MCF 10A (cell line): ENCODE measurements at regions not wholly inside any gene's neighbourhood (a gene's known extent, or its start where the extent isn't known, plus 50 kb on each side); places are given as distances from the start of the nearest gene placed in this dataset.

Experiments used
- BruUV-seq: library from RNA; stranded (reverse); fragments of 400-500 nt; replicated peaks from 2 replicates; lab custom pipeline; 2021; lab: Mats Ljungman, UMichigan
- CTCF ChIA-PET: fragments of 300-600 bp; sonication (Branson Sonifier 250); formaldehyde crosslinking; extraction: SDS; loops from one replicate; lab custom pipeline; 2021; ENCODE audit warnings: antibody characterized with exemption, inconsistent platforms; lab: Yijun Ruan, JAX
- POLR2A ChIA-PET: fragments of 300-600, 350-650 bp; sonication (Branson Sonifier 250); formaldehyde crosslinking; extraction: SDS; loops from one replicate; lab custom pipeline; 2020; ENCODE audit warnings: antibody characterized with exemption, inconsistent platforms; lab: Yijun Ruan, JAX
- DNase-seq: peaks from one replicate; pipeline ENCODE4 v3.0.0-alpha.2; 2018; ENCODE audit not compliant: unreplicated experiment
- H3K27ac Mint-ChIP-seq: one replicate; pipeline ENCODE4 v1.8.0; 2022; ENCODE audit warnings: mild to moderate bottlenecking, low read depth, mixed read lengths; ENCODE audit not compliant: unreplicated experiment
- H3K27me3 Mint-ChIP-seq: one replicate; pipeline ENCODE4 v1.8.0; 2022; ENCODE audit warnings: mixed read lengths; ENCODE audit not compliant: insufficient read depth, unreplicated experiment
- H3K36me3 Mint-ChIP-seq: one replicate; pipeline ENCODE4 v1.8.0; 2022; ENCODE audit warnings: mild to moderate bottlenecking, moderate library complexity, mixed read lengths; ENCODE audit not compliant: insufficient read depth, unreplicated experiment
- H3K4me1 Mint-ChIP-seq: one replicate; pipeline ENCODE4 v1.8.0; 2022; ENCODE audit warnings: mixed read lengths; ENCODE audit not compliant: insufficient read depth, unreplicated experiment
- H3K4me3 Mint-ChIP-seq: one replicate; pipeline ENCODE4 v1.8.0; 2022; ENCODE audit warnings: mild to moderate bottlenecking, moderate library complexity, mixed read lengths; ENCODE audit not compliant: unreplicated experiment
- H3K9me3 Mint-ChIP-seq: one replicate; pipeline ENCODE4 v1.8.0; 2022; ENCODE audit warnings: mixed read lengths; ENCODE audit not compliant: unreplicated experiment
- intact Hi-C: fragments of 100-400 bp; cut with micrococcal nuclease; formaldehyde crosslinking; loops from 2 replicates; pipeline ENCODE4 v1.14.1; 2022
- TF ChIP-seq, protein P1 (sequence below): fragments of 200-600 bp; IDR thresholded peaks from one replicate; pipeline ENCODE4 v1.8.0; 2022; ENCODE audit warnings: antibody characterized with exemption, mild to moderate bottlenecking; ENCODE audit not compliant: unreplicated experiment

DNA sequence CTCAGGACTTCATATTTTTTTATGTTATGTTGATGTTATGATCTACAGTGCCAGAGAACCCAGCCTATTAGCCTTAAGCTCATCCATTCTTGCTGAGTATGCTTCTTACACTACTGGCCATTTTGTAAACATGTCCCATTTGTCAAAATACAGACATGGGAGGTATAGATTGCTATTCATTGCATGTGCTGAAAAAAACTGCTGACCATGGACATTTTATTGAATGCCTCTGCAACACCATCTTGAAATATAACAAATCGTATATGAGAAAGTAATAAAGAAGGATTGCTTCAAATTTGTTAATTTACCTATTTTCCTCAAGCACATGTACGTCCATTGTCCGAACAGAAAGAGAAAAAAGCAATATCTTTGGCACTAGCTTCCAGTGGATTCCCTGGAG is 91.5 kb upstream of the FAM47A start:
- Mint-ChIP-seq H3K36me3 (no peaks in the 10 kb centered on the region), H3K4me1 (no peaks in the 10 kb centered on the region), H3K27me3 (no peaks in the 10 kb centered on the region), H3K4me3 (no peak overlapping the region), H3K27ac (no peak overlapping the region), H3K9me3 (no peaks in the 10 kb centered on the region)
- no peak for DNase-seq
- CTCF ChIA-PET = interaction anchor here (0.6 to 0.9 kb wide), 2 partner anchors 15 to 17 kb away, joined by 3 read pairs; no protein-coding TSS in a partner anchor
- TF ChIP-seq, protein P1, sequence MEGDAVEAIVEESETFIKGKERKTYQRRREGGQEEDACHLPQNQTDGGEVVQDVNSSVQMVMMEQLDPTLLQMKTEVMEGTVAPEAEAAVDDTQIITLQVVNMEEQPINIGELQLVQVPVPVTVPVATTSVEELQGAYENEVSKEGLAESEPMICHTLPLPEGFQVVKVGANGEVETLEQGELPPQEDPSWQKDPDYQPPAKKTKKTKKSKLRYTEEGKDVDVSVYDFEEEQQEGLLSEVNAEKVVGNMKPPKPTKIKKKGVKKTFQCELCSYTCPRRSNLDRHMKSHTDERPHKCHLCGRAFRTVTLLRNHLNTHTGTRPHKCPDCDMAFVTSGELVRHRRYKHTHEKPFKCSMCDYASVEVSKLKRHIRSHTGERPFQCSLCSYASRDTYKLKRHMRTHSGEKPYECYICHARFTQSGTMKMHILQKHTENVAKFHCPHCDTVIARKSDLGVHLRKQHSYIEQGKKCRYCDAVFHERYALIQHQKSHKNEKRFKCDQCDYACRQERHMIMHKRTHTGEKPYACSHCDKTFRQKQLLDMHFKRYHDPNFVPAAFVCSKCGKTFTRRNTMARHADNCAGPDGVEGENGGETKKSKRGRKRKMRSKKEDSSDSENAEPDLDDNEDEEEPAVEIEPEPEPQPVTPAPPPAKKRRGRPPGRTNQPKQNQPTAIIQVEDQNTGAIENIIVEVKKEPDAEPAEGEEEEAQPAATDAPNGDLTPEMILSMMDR = no peak
- intact Hi-C loops = no loop called here
- POLR2A ChIA-PET = no interaction called here
- no TSS peak for BruUV-seq

DNA sequence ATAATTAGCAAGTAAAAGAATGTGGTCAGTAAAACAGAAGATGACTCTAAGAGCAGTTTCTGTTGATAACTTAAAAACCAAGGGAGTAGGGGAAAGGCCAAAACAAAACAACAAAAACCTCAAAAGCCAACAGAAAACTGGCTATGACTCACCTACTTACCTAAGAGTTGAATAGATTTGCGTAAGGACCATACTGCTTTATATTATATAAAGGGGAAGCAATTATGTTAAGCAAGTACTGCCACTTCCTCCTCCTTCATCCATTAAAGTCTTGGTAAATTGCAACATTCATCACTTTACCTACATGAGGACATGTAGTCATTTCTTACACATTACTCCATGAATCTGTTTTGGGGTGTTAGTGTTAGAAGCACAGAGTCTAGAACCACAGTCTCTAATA is 85.9 kb upstream of the FAM47A start:
- POLR2A ChIA-PET = no interaction called here
- BruUV-seq = no TSS peak
- peak; percentile 67 for DNase-seq
- no peaks in the 10 kb centered on the region for H3K27me3 Mint-ChIP-seq
- TF ChIP-seq, protein P1 = no peak
- peaks cover 15% of the 10 kb centered on the region for H3K9me3 Mint-ChIP-seq
- no peaks in the 10 kb centered on the region for H3K36me3 Mint-ChIP-seq
- H3K4me3 Mint-ChIP-seq = no peak overlapping the region
- CTCF ChIA-PET = no interaction called here
- intact Hi-C loops = no loop called here
- H3K27ac Mint-ChIP-seq = peak overlapping the region; percentile 59
- no peaks in the 10 kb centered on the region for H3K4me1 Mint-ChIP-seq

DNA sequence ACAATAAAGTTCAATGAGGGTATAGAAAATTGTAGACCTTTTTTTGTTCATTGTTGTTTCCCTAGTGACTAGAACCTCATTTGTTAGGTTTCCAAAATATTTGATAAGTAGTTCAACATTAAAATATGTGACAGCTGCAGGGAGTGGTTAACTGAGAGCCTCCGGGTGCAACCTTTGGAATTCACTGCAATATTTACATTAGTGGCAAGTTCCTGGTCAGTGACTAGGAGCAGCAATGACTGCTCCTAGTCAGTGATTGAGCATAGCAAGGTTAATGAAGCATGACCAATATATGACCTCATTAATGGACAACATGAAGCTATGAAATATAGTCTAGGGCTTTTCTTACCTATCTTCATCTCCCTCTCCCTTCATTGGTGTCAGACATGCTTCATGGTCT is 65.8 kb upstream of the FAM47A start:
- H3K27me3 Mint-ChIP-seq = no peaks in the 10 kb centered on the region
- no peaks in the 10 kb centered on the region for H3K36me3 Mint-ChIP-seq
- no peak for DNase-seq
- ChIA-PET POLR2A (no interaction called here), CTCF (interaction anchor here (1.5 kb wide), 1 partner anchor 764 kb away, joined by 4 read pairs; no protein-coding TSS in a partner anchor)
- BruUV-seq = no TSS peak
- TF ChIP-seq, protein P1 = no peak
- no peak overlapping the region for H3K27ac Mint-ChIP-seq
- H3K4me1 Mint-ChIP-seq = peaks cover 11% of the 10 kb centered on the region
- no peak overlapping the region for H3K4me3 Mint-ChIP-seq
- intact Hi-C loops = no loop called here
- H3K9me3 Mint-ChIP-seq = peaks cover 4% of the 10 kb centered on the region
